ENCODE measurements at regions not wholly inside any gene's neighbourhood (a gene's known extent, or its start where the extent isn't known, plus 50 kb on each side); places are given as distances from the start of the nearest gene placed in this dataset.
"Not testable (repeated sequence)": the region's sequence is repeated elsewhere in the genome, so short reads cannot be mapped to it uniquely, and the experiment has no call there.

DNA sequence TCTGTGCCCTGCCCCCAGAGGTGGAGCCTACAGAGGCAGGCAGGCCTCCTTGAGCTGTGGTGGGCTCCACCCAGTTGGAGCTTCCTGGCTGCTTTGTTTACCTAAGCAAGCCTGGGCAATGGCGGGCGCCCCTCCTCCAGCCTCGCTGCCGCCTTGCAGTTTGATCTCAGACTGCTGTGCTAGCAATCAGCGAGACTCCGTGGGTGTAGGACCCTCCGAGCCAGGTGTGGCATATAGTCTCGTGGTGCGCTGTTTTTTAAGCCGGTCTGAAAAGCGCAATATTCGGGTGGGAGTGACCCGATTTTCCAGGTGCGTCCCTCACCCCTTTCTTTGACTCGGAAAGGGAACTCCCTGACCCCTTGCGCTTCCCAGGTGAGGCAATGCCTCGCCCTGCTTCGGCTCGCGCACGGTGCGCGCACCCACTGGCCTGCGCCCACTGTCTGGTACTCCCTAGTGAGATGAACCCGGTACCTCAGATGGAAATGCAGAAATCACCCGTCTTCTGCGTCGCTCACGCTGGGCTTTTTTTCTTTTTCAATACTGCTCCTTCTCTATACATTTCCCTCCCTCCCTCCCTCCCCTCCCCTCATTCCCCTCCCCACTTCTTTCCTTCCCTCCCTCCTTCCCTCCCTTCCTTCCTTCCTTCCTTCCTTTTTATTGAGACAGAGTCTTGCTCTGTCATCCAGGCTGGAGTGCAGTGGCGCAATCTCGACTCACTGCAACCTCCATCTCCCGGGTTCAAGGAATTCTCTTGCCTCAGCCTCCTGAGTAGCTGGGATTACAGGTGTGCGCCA is 197.1 kb upstream of the TBL1XR1 start:
- DNase-seq (ENCODE audit: low read depth) = not testable (repeated sequence)

DNA sequence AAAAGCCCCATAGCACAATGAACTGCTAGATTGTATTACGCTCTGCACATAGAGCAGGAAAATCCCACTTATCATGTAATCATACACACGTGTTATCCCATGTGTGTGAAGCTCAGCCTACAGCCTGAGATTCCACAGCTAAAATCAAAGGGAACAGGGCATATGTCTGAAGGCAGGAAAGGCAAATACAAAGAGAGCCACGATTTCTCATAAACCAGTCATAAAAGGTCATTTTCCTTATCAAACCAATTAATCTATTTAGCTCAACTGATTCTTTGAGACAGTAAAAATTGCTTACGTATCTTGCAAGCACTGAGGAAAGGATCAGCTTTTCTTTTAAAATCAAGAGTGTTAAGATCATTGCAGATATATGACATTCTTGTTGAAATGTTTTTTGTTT is 199.5 kb upstream of the TBL1XR1 start:
- no peak for DNase-seq (ENCODE audit: low read depth)

DNA sequence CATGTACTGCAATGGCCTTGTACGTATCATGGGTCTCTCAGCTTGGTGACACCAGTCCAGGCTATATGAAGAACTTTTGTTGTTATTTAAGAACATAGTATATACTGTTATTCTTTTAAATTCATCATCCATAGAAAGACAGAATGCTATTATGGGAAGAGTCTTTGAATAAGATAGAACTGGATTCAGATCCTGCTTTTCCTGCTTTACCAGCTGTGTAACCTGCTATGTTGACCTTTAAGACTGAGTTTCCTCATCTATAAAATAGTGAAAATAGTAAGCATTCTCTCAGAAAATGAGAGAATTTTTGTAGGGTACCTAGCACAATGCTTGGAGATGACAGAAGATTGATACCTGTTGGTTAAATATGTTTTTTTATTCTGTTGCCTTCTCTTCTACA is 204.1 kb upstream of the TBL1XR1 start:
- no peak for DNase-seq (ENCODE audit: low read depth)

DNA sequence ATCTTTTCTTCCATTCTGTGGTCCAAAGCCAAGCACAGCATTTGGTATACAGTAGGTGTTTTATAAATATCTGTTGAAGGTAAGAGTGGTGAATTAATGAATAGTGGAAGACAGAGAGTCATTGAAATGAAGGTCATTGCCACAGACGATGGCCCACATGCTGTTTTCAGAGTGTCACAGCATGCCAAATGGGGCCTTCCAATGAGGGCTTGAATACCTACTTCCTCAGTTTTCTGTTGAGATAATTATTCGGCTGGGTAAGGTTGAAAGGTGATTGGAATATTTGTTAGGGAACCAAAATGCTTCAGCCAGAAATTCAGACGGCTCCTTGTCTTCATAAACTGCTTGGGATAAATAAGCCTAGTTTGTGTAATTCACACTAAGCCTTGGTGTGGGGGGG is 205.3 kb upstream of the TBL1XR1 start:
- DNase-seq (ENCODE audit: low read depth) = no peak

DNA sequence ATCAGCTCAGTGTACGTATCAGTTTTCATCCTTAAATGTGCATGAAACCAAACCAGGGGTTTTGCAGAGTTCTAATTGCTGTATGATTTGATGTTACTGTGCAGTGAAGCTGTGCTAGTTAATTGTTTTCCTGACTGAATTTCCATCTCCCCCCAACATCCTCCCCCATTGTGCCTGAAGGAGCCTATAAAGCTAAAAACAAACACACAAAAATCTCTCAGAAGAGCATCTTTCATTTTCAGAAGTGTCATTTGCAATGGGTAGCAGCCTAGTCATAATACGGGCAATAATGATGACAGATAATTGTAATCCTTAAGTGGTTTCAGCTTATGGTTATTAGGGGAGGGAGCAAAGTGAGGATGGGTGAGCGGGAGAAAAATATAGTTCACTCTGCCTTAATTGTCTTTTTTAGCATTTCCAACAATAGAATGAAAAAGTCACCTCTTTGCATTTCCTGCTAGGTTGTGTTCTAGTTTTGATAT is 207.9 kb upstream of the TBL1XR1 start:
- no peak for DNase-seq (ENCODE audit: low read depth)

DNA sequence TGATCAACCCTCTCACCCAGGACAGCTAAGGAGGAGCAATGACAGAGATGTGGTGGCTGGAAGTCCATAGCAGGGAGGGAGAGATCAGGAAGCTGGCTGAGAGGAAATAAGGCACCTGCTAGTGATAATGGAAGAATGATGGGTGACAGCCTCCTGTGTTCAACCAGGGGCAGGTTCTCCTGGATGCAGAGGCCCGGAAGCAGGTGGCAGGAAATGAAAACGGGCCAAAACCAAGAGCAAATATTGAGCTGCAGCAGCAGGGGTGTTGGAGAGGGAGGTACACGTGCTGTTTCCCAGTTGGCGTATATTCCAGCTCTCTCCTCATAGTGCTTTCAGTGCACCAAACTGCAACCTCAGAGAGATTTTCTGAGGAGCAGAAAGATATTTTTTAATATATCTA is 213.4 kb upstream of the TBL1XR1 start:
- no peak for DNase-seq (ENCODE audit: low read depth)

DNA sequence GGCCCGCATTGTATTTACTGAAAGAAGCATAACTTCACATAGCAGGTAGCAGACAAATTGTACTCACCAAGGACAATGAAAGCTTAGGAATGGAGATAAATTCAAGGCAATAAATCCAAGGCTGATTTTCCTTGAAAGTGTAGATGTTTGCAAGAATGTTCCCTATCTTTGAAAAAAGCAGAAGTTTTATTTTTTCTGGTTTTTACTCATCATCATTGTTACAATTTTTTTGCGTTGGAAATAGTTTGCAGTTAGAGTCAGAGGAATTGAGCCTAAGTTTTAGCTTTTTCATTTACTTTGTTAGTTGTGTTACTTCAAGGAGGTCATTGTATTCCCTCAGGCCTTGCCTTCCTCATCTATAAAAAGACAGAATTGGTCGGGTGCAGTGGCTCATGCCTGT is 213.9 kb upstream of the TBL1XR1 start:
- DNase-seq (ENCODE audit: low read depth) = no peak

DNA sequence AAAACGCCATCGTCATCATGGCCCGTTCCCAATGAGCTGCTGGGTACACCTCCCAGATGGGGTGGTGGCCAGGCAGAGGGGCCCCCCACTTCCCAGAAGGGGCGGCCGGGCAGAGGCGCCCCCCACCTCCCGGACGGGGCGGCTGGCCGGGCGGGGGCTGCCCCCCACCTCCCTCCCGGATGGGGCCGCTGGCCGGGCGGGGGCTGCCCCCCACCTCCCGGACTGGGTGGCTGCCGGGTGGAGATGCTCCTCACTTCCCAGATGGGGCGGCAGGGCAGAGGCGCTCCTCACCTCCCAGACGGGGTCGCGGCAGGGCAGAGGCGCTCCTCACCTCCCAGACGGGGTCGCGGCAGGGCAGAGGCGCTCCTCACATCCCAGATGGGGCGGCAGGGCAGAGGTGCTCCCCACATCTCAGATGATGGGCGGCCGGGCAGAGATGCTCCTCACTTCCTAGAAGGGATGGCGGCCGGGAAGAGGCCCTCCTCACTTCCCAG is 215.4 kb upstream of the TBL1XR1 start:
- not testable (repeated sequence) for DNase-seq (ENCODE audit: low read depth)

DNA sequence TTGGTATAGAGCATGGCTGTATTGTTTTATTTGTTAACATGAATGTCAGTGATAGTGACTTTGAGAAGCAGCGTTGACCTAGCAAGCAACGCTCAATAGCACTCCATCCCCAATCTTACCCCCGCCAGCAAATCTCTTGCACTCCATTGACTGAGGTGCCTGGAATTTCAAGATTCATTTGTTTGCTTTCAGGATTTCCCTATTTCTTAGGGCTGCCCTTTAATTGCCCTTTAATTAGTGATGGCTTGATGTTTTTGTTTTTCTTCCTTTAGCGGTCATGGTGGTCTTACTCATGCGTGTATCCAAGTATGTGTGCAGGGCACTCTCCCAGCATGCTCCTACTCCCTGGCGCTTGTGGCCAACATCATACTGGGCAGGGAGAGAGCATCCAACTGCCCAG is 216.8 kb upstream of the TBL1XR1 start:
- DNase-seq (ENCODE audit: low read depth) = no peak

DNA sequence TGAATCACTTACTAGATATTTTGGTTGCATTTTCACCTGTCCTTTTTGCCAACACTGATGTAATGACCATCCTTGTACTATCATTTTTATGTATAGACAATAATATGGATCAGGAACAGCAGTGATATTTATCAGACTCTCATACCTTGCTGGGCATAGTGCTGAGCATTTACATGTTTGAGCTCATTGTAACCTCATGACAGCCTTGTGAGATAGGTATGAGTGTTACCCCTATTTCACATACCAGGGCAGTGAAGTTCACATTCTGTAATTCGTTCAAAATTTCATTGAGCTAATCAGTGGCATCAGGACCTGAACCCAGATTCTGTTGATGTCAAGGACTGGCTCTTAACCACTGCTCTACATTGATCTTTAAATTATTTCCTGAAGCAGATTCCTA is 221.5 kb upstream of the TBL1XR1 start:
- no peak for DNase-seq (ENCODE audit: low read depth)

DNA sequence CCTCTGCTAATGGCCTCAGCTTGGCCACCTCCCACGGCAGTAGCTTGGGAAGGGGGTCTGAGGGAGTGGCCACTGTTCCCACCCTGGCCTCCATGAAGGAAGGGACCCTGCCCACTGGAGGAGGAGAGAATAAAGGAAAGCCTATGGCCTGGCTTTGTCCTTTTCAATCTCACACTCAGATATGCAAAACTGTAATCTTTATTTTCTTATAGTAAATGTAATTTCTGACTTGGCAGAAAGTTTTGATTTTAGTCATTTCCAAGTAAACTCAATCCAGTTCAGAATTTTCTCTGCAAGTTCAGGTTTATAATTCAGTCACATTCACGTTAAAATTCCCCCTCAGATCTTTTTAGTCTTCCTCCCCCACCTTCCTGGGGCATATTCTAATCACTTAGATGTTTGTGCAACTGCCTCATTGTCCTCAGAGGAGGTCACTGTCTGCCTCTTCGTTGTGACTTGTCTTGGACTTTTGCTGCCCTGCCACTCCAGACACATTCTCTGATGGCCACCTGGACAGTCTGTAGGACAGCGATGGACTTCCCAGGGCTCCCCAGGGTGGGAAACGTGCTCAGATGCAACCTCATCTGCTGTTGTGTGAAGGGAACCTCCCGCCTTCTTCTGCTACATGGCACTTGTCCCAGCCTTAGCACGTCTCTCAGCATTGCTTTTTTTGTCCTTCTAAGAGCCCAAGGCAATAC is 222.8 kb upstream of the TBL1XR1 start:
- no peak for DNase-seq (ENCODE audit: low read depth)

DNA sequence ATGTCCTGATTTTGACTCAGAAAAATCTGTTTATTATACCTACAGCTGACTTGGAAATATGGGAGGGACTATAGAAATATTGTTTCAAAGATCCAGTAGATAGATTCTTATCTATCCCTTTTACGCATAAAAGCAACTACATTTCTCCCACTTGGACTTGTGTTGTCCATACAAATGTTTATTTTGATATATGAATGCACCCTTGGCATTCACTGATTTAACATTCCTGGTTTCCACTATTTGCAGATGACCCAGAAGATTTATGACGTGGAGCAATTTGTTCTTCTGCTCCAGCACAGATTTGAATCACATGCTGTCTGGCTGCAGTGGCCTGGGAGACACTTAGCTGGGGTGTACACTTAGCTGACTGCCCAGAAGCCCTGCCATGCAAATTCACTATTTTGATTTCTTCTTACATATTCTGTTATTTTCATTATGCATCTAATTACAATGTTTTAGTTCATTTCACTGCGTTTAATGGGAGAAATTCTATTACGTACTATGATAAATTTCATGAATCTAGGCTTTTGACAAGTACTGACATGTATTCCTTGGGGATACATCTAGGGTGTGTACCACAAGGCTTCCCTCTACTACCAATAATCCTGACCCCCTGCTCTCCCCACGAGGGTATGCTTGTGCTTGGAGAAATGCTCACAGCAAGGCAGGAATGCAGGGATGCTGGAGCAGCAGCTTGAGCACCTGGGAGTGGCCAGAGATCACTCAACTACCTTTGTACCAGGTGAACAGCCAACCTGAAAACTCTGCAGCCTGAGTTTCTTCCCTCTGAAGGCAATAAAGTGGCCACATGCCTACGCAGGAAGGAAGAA is 223.6 kb upstream of the TBL1XR1 start:
- DNase-seq (ENCODE audit: low read depth) = no peak

DNA sequence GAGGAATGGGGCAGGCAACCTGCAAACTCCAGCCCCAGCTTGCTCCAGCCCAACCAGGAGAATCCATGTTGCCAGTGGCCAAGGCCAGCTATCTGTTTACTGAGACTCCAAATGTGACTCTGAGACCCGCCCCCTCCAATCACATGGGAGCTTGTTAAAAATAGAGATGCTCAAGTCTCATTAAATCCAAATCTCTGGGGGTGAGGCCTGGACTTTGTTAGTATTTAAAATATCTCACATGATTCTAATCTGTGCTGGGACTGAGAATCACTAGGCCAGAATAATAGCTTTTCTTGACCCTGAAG is 224.2 kb upstream of the TBL1XR1 start:
- DNase-seq (ENCODE audit: low read depth) = no peak

DNA sequence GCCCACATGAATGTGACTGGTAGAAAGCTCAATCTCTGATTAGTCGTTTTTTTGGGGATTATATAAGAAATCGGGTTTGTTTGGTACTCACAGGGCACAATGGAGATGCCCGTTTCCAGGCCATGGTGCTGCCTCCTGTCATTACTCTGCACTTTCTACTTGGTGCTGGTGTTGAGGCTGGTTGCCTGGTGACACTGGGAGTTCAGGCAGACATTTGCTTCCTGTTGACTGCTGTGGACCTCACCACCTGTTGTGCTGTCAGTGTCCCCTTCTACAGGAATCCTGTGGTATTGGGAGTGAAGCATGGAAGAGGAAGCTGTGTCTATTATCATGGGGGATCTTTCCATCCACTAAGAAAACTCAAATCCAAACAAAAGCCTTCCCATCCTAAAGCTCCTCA is 227.2 kb upstream of the TBL1XR1 start:
- no peak for DNase-seq (ENCODE audit: low read depth)

DNA sequence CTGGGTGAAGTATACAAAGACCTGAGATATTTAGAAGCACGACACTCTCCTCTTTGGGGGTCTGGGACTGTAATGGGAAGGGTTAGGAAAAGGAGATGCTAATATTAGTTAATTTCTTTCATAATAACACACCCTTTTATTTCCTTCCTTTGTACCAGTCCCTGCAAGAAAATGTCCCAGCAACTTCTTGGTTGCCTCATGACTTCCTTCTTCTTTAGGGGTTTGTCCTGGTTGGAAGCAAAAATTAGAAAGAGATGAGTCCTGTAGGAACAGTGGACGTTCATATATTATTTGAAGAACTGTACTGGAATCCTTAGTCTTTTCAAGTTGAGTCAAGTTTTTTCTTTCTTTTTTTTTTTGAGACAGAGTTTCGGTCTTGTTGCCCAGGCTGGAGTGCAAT is 227.8 kb upstream of the TBL1XR1 start:
- DNase-seq (ENCODE audit: low read depth) = no peak

DNA sequence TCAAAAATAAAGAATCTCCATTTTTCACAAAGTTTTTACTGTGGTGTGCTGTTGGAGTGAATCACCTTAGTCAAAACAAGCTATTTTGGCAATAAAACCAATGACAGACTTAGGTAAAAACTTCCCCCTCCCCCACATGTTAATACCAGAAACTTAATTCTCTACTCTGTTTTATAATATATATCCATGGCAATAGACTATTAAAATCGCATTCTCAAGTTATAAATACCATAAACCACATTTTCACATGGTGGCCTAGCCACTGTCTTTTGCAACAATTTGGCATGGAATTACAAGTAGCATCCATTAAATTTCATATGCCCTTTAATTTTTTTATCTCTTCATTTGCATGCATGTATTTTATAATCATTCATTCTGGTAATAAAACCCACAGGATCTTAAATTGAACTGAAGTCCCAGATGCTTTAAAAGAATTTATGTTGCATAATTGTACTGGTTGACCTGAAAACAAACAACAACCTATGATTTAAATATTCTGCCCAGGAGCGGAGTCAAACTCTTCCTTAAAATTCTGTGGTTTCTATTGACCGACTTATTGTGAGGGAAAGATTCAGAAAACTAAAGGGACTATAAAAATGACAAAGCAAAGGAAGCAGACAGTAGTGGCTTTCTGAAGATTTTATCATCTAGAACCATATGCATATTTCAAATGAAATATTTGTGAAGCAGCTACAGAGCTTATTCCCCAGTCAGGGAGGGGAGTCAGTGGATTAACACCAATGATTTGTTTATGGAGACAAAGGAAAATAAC is 229.0 kb upstream of the TBL1XR1 start:
- DNase-seq (ENCODE audit: low read depth) = no peak

DNA sequence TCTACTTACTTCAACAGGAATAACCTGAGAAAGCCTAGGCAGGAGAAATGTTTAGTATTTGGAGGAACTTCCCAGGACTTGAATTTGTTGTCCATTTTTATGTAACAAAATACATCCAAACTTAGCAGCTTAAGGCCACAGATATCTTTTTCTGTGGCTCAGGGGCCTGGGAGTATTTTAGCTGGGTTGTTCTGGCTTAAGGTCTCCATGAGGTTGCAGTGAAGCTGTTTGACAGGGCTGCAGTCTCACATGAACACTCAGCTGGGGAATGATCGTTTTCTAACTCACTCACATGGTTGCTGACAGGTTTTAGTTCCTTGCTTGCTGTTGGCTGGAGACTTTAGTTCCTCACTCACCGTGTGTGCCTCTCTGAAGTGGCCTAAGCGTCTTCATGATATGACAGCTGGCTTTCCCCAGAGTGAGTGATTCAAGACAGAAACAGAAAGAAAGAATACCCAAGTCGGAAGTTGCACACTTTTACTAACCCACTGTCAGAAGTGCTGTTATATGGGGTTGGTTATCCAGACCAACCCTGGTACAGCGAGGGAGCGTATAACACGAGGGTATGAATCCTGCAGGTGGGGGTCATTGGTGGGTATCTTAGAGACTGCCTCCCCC is 229.7 kb upstream of the TBL1XR1 start:
- no peak for DNase-seq (ENCODE audit: low read depth)

DNA sequence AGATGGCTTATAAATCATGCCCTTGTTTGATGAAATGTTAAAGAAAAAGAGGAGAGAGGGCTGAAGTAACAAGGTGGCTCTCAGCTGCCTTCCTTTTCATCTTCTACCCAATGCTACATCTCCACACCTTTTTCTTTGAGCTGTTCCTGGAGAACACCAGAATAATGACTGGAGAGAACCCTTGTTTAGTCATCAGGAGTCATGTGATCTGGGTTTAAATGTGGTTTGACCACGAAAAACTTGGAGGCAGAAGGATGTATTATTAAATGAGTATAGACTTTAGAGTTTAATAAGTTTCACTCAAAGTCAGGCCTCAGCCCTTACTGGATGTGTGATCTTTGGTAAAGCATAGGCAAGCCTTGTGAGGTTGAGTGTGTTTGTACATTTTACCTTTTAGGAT is 230.3 kb upstream of the TBL1XR1 start:
- no peak for DNase-seq (ENCODE audit: low read depth)

DNA sequence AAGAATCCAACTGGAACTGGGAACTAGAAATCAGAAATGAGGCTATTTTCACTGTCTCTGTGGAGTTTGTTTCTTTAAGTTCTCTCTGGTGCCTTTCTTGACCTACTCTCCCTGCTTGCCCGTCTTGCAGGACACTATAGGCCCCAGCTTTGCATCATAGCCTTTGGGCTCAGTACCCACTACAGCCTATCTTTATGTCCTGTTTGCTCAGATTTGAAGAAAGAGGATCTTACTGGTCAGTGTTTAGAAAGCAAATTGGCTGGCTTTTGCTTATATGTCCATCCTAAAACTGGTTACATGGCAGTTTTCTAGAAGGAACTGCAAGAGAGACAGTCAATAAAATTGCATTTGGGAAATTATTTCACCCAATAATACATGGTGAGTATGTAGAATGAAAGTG is 231.8 kb upstream of the TBL1XR1 start:
- no peak for DNase-seq (ENCODE audit: low read depth)

DNA sequence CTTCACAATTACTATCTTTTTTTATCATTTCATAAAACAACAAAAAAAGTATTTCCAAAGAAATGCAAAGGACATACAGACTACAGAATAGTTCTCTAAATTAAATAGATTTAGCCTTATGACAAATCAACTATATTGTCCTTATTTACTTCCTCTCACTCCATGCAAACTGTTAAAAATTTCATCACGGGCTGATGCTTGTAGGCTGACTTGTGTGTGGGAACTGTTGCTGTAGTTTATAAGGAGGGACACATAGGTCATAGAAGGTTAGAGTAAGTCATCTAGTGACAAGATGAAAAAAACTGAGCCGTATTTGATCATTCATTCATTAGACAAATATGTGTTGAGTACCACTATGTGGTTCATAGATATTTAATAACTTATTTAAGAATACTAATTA is 232.5 kb upstream of the TBL1XR1 start:
- DNase-seq (ENCODE audit: low read depth) = no peak

DNA sequence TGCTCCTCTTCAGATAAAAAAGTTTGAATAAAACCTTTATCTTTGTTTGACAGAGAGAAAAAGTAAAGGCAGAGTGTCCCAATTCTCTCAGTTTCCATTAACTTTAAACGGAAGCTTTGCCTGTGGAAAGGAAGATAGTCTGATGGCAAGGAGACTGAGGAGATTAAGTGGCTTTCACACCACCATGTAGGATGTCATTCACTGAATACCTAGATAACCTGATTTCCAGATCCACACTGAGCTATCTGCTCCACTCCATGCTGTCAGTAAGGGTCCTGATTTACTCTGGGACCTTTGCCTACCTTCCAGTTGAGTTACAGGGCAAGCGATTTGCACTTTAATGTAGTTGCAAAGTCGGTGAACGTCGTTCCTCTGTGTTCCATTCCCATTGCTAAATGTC is 233.4 kb upstream of the TBL1XR1 start:
- DNase-seq (ENCODE audit: low read depth) = no peak
